ENCODE measurements at regions not wholly inside any gene's neighbourhood (a gene's known extent, or its start where the extent isn't known, plus 50 kb on each side); places are given as distances from the start of the nearest gene placed in this dataset.

GRCh38 chr2:106572541-106573450 is 85.6 kb downstream of the CD8B2 start:
- DNase-seq (ENCODE audit: low spot score), result no peak
- intact Hi-C loops (cut with DNase I), result no loop called here

- no peak for DNase-seq (ENCODE audit: low spot score)
- intact Hi-C loops (cut with DNase I), result no loop called here
These were observed 86.6 kb downstream of the CD8B2 start for GRCh38 chr2:106573773-106574172.

- intact Hi-C loops (cut with DNase I), result no loop called here
- DNase-seq (ENCODE audit: low spot score), result no peak
These were observed 88.8 kb downstream of the CD8B2 start for GRCh38 chr2:106575955-106576354.

GRCh38 chr2:106577255-106577651 is 90.1 kb downstream of the CD8B2 start:
- intact Hi-C loops (cut with DNase I), result no loop called here
- DNase-seq (ENCODE audit: low spot score), result no peak

GRCh38 chr2:106579750-106580197 is 92.6 kb downstream of the CD8B2 start:
- intact Hi-C loops (cut with DNase I), result loop anchor here (5.0 kb wide), 2 partner anchors 32 to 472 kb away; no protein-coding TSS in a partner anchor

GRCh38 chr2:106580241-106580640 is 93.1 kb downstream of the CD8B2 start:
- no peak for DNase-seq (ENCODE audit: low spot score)

More at GRCh38 chr2:106579750-106580197, 92.6 kb downstream of the CD8B2 start:
- DNase-seq (ENCODE audit: low spot score), result no peak

GRCh38 chr2:106581328-106581727 is 94.2 kb downstream of the CD8B2 start:
- DNase-seq (ENCODE audit: low spot score), result no peak
- intact Hi-C loops (cut with DNase I), result loop anchor here (5.0 kb wide), 2 partner anchors 34 to 474 kb away; no protein-coding TSS in a partner anchor

More at GRCh38 chr2:106580241-106580640, 93.1 kb downstream of the CD8B2 start:
- intact Hi-C loops (cut with DNase I), result loop anchor here (5.0 kb wide), 2 partner anchors 33 to 473 kb away; no protein-coding TSS in a partner anchor

- intact Hi-C loops (cut with DNase I), result loop anchor here (2.0 to 5.0 kb wide), 3 partner anchors 17 to 474 kb away; no protein-coding TSS in a partner anchor
- no peak for DNase-seq (ENCODE audit: low spot score)
These were observed 94.6 kb downstream of the CD8B2 start for GRCh38 chr2:106581755-106582147.

GRCh38 chr2:106582148-106583143 is 95.3 kb downstream of the CD8B2 start:
- intact Hi-C loops (cut with DNase I), result loop anchor here (2.0 to 5.0 kb wide), 3 partner anchors 18 to 475 kb away; no protein-coding TSS in a partner anchor
- no peak for DNase-seq (ENCODE audit: low spot score)

GRCh38 chr2:106584304-106584954 is 97.3 kb downstream of the CD8B2 start:
- DNase-seq (ENCODE audit: low spot score), result no peak
- intact Hi-C loops (cut with DNase I), result loop anchor here (5.0 kb wide), 2 partner anchors 37 to 477 kb away; no protein-coding TSS in a partner anchor

GRCh38 chr2:106596844-106597243 is 109.7 kb downstream of the CD8B2 start:
- intact Hi-C loops (cut with DNase I), result no loop called here
- DNase-seq (ENCODE audit: low spot score), result no peak

- intact Hi-C loops (cut with DNase I), result no loop called here
- no peak for DNase-seq (ENCODE audit: low spot score)
These were observed 112.4 kb downstream of the CD8B2 start for GRCh38 chr2:106599540-106599939.

- intact Hi-C loops (cut with DNase I), result no loop called here
- no peak for DNase-seq (ENCODE audit: low spot score)
These were observed 114.9 kb downstream of the CD8B2 start for GRCh38 chr2:106602042-106602441.

GRCh38 chr2:106606652-106607051 is 119.5 kb downstream of the CD8B2 start:
- DNase-seq (ENCODE audit: low spot score), result no peak
- intact Hi-C loops (cut with DNase I), result no loop called here

- DNase-seq (ENCODE audit: low spot score), result no peak
- intact Hi-C loops (cut with DNase I), result no loop called here
These were observed 120.2 kb downstream of the CD8B2 start for GRCh38 chr2:106607371-106607770.

GRCh38 chr2:106609780-106610179 is 122.6 kb downstream of the CD8B2 start:
- intact Hi-C loops (cut with DNase I), result no loop called here
- no peak for DNase-seq (ENCODE audit: low spot score)

- intact Hi-C loops (cut with DNase I), result no loop called here
- no peak for DNase-seq (ENCODE audit: low spot score)
These were observed 127.5 kb downstream of the CD8B2 start for GRCh38 chr2:106614511-106615291.

GRCh38 chr2:106618614-106619013 is 131.4 kb downstream of the CD8B2 start:
- intact Hi-C loops (cut with DNase I), result no loop called here
- DNase-seq (ENCODE audit: low spot score), result no peak

Data from cardiac septum (tissue), 1 donor.